H1 (cell line): ENCODE measurements at regions not wholly inside any gene's neighbourhood (a gene's known extent, or its start where the extent isn't known, plus 50 kb on each side); places are given as distances from the start of the nearest gene placed in this dataset.

Experiments
- MAX ChIP-seq: IDR thresholded peaks from 2 replicates; pipeline ENCODE4 v1.6.1; 2012; ENCODE audit warnings: inconsistent platforms
- TBP ChIP-seq: IDR thresholded peaks from 2 replicates; pipeline ENCODE4 v1.6.1; 2011; ENCODE audit warnings: low read depth, low read length, improper control_type of control experiment
- TEAD4 ChIP-seq: IDR thresholded peaks from 2 replicates; pipeline ENCODE4 v1.6.1; 2012; ENCODE audit warnings: low read depth, low read length, inconsistent platforms, mixed read lengths

- TF ChIP-seq TBP (no peak), MAX (no peak), TEAD4 (no peak)
Measured at GRCh38 chrY:8326944-8327343, 1010.3 kb upstream of the TSPY4 start (continued).
